CD4-positive, alpha-beta T cell (primary cell): ENCODE measurements at regions not wholly inside any gene's neighbourhood (a gene's known extent, or its start where the extent isn't known, plus 50 kb on each side); places are given as distances from the start of the nearest gene placed in this dataset.
"Not testable (repeated sequence)": the region's sequence is repeated elsewhere in the genome, so short reads cannot be mapped to it uniquely, and the experiment has no call there.

Source experiments
- ATAC-seq: fragments of 200-7000 bp; cut with Tn5 transposase; one replicate; pipeline ENCODE4 v1.10.0; 2022; ENCODE audit warnings: mild to moderate bottlenecking; ENCODE audit not compliant: poor library complexity
- CTCF ChIA-PET: fragments of 350-600 bp; sonication (Branson Sonifier 250); formaldehyde crosslinking; loops from one replicate; lab custom pipeline; 2021; ENCODE audit warnings: antibody characterized with exemption, inconsistent platforms; lab: Charles Lee
- POLR2A ChIA-PET: fragments of 350-600 bp; sonication (Branson Sonifier 250); formaldehyde crosslinking; loops from one replicate; lab custom pipeline; 2021; ENCODE audit warnings: antibody characterized with exemption, inconsistent platforms; lab: Charles Lee
- DNase-seq, 14 experiments: peaks; one replicate each; pipeline ENCODE4 v3.0.0-alpha.2; 2013 to 2020; ENCODE audit warnings: mixed read lengths in 2 of 14
- H3K27ac ChIP-seq, 2 donors: one replicate each; pipeline versions ENCODE4 v1.5.1 to v1.7.0; 2013; ENCODE audit warnings: low read length in 2 of 2, low read depth in 1 of 2, mild to moderate bottlenecking in 1 of 2
- H3K27me3 ChIP-seq, 2 experiments: 1 replicate in 1 of 2; 2 replicates in 1 of 2; pipeline versions ENCODE4 v1.6.1 to v1.7.0; 2013; ENCODE audit warnings: low read length in 2 of 2, control low read depth in 1 of 2, mild to moderate bottlenecking in 1 of 2, moderate library complexity in 1 of 2; ENCODE audit not compliant: insufficient read depth in 2 of 2, control insufficient read depth in 1 of 2
- H3K36me3 ChIP-seq: one replicate; pipeline ENCODE4 v1.6.1; 2013; ENCODE audit warnings: low read length, control low read depth; ENCODE audit not compliant: insufficient read depth
- H3K4me1 ChIP-seq: one replicate; pipeline ENCODE4 v1.6.1; 2013; ENCODE audit warnings: low read length, control low read depth; ENCODE audit not compliant: insufficient read depth
- H3K4me3 ChIP-seq: one replicate; pipeline ENCODE4 v1.5.1; 2013; ENCODE audit warnings: mild to moderate bottlenecking, low read length, moderate library complexity
- H3K9me3 ChIP-seq, 2 experiments: 1 replicate in 1 of 2; 2 replicates in 1 of 2; pipeline versions ENCODE4 v1.6.1 to v1.7.0; 2013; ENCODE audit warnings: low read length in 2 of 2, mild to moderate bottlenecking in 2 of 2, control low read depth in 1 of 2, moderate library complexity in 1 of 2; ENCODE audit not compliant: control insufficient read depth in 1 of 2, insufficient read depth in 1 of 2
- H3K27ac Mint-ChIP-seq: one replicate; pipeline ENCODE4 v1.8.0; 2020; ENCODE audit warnings: mixed read lengths
- H3K27me3 Mint-ChIP-seq: one replicate; pipeline ENCODE4 v1.8.0; 2021; ENCODE audit warnings: mixed read lengths
- H3K36me3 Mint-ChIP-seq: one replicate; pipeline ENCODE4 v1.8.0; 2021; ENCODE audit warnings: low read depth, mixed read lengths
- H3K4me1 Mint-ChIP-seq: one replicate; pipeline ENCODE4 v1.8.0; 2021; ENCODE audit warnings: low read depth, mixed read lengths
- H3K4me3 Mint-ChIP-seq: one replicate; pipeline ENCODE4 v1.8.0; 2020; ENCODE audit warnings: mild to moderate bottlenecking, mixed read lengths
- H3K9me3 Mint-ChIP-seq: one replicate; pipeline ENCODE4 v1.8.0; 2020; ENCODE audit warnings: mixed read lengths
- intact Hi-C, 2 experiments: fragments of 100-400 bp; cut with DNase I in 1 of 2; cut with micrococcal nuclease in 1 of 2; formaldehyde crosslinking; loops; one replicate each; pipeline versions ENCODE4 v1.15.1 to v1.9.0; 2023 to 2025; cut with DNase I, micrococcal nuclease
- TF ChIP-seq, protein P1 (sequence below): fragments of 200-600 bp; IDR thresholded peaks from one replicate; pipeline ENCODE4 v1.8.0; 2022; ENCODE audit warnings: antibody characterized with exemption, mild to moderate bottlenecking

- ChIA-PET POLR2A (no interaction called here), CTCF (no interaction called here)
- H3K4me3 Mint-ChIP-seq, result no peak overlapping the region
- Histone ChIP-seq H3K4me3 (no peak overlapping the region), H3K4me1 (peaks cover 4% of the 10 kb centered on the region), H3K9me3 (peaks cover 0 to 9% of the 10 kb centered on the region in 2 experiments), H3K27ac (no peak overlapping the region), H3K27me3 (peaks cover 9 to 44% of the 10 kb centered on the region in 2 experiments), H3K36me3 (no peaks in the 10 kb centered on the region)
- no peaks in the 10 kb centered on the region for H3K9me3 Mint-ChIP-seq
- no peak for ATAC-seq
- H3K36me3 Mint-ChIP-seq, result no peaks in the 10 kb centered on the region
- intact Hi-C loops, result no loop called here
- TF ChIP-seq, protein P1, sequence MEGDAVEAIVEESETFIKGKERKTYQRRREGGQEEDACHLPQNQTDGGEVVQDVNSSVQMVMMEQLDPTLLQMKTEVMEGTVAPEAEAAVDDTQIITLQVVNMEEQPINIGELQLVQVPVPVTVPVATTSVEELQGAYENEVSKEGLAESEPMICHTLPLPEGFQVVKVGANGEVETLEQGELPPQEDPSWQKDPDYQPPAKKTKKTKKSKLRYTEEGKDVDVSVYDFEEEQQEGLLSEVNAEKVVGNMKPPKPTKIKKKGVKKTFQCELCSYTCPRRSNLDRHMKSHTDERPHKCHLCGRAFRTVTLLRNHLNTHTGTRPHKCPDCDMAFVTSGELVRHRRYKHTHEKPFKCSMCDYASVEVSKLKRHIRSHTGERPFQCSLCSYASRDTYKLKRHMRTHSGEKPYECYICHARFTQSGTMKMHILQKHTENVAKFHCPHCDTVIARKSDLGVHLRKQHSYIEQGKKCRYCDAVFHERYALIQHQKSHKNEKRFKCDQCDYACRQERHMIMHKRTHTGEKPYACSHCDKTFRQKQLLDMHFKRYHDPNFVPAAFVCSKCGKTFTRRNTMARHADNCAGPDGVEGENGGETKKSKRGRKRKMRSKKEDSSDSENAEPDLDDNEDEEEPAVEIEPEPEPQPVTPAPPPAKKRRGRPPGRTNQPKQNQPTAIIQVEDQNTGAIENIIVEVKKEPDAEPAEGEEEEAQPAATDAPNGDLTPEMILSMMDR, result no peak
- H3K4me1 Mint-ChIP-seq, result no peaks in the 10 kb centered on the region
- H3K27me3 Mint-ChIP-seq, result peaks cover 86% of the 10 kb centered on the region
- DNase-seq, result no peak
- no peak overlapping the region for H3K27ac Mint-ChIP-seq
Measured at GRCh38 chr7:39832519-39833085, 117.5 kb upstream of the CDK13 start.

- H3K36me3 Mint-ChIP-seq, H3K9me3 Mint-ChIP-seq, H3K4me1 Mint-ChIP-seq, CTCF ChIA-PET, H3K36me3 ChIP-seq, H3K27ac Mint-ChIP-seq, H3K27ac ChIP-seq, POLR2A ChIA-PET, intact Hi-C loops, H3K9me3 ChIP-seq, H3K4me1 ChIP-seq: not testable (repeated sequence)
- ATAC-seq (peak; percentile 73), DNase-seq (peak in 12 of 14 experiments; percentile 6 to 43 (median 15))
- H3K27me3 ChIP-seq, result peaks cover 9 to 42% of the 10 kb centered on the region in 2 experiments
- peak overlapping the region; percentile 8 for H3K4me3 ChIP-seq
- Mint-ChIP-seq H3K27me3 (peaks cover 84% of the 10 kb centered on the region), H3K4me3 (peak overlapping the region; percentile 57)
Measured at GRCh38 chr7:39833180-39833799, 116.8 kb upstream of the CDK13 start.

- peaks cover 76% of the 10 kb centered on the region for H3K27me3 Mint-ChIP-seq
- not testable (repeated sequence) for H3K9me3 Mint-ChIP-seq
Measured at GRCh38 chr7:39833865-39834634, 116.0 kb upstream of the CDK13 start.

DNA sequence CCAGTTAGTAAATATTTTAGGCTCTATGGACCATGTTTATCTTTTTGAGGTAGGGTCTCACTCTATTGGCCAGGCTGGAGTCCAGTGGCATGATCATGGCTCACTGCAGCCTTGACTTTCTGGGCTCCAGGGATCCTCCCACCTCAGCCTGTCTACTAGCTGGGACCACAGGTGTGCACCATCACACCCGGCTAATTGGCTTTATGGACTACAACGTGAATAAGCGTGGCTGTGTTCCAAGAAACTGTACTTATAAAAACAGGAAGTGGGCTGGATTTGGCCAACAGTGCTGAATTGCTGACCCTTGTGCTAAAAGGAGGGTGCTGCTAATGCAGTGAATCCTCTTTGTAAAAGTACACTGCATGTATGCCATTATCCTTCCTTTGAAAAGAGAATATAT, 111.7 kb upstream of the CDK13 start:
- TF ChIP-seq, protein P1, result no peak
- CTCF ChIA-PET, result no interaction called here

More at GRCh38 chr7:39833865-39834634, 116.0 kb upstream of the CDK13 start:
- H3K9me3 ChIP-seq, DNase-seq, CTCF ChIA-PET, POLR2A ChIA-PET, H3K36me3 Mint-ChIP-seq, H3K27ac ChIP-seq, ATAC-seq, intact Hi-C loops, H3K36me3 ChIP-seq, H3K4me1 ChIP-seq, H3K4me3 ChIP-seq, H3K27ac Mint-ChIP-seq, H3K4me1 Mint-ChIP-seq: not testable (repeated sequence)
- H3K27me3 ChIP-seq, result peaks cover 9 to 38% of the 10 kb centered on the region in 2 experiments
- peak overlapping the region; percentile 57 for H3K4me3 Mint-ChIP-seq

More for the DNA sequence above, 111.7 kb upstream of the CDK13 start:
- DNase-seq (no peak), ATAC-seq (no peak)
- POLR2A ChIA-PET, result no interaction called here
- Mint-ChIP-seq H3K4me1 (no peaks in the 10 kb centered on the region), H3K27me3 (peaks cover 68% of the 10 kb centered on the region), H3K4me3 (no peak overlapping the region), H3K9me3 (no peaks in the 10 kb centered on the region), H3K36me3 (no peaks in the 10 kb centered on the region), H3K27ac (no peak overlapping the region)
- Histone ChIP-seq H3K4me3 (no peak overlapping the region), H3K4me1 (peaks cover 3% of the 10 kb centered on the region), H3K36me3 (no peaks in the 10 kb centered on the region), H3K9me3 (peaks cover 0 to 12% of the 10 kb centered on the region in 2 experiments), H3K27me3 (peaks cover 13 to 21% of the 10 kb centered on the region in 2 experiments), H3K27ac (no peak overlapping the region)
- intact Hi-C loops, result no loop called here
